ENCODE measurements at regions not wholly inside any gene's neighbourhood (a gene's known extent, or its start where the extent isn't known, plus 50 kb on each side); places are given as distances from the start of the nearest gene placed in this dataset.

DNA sequence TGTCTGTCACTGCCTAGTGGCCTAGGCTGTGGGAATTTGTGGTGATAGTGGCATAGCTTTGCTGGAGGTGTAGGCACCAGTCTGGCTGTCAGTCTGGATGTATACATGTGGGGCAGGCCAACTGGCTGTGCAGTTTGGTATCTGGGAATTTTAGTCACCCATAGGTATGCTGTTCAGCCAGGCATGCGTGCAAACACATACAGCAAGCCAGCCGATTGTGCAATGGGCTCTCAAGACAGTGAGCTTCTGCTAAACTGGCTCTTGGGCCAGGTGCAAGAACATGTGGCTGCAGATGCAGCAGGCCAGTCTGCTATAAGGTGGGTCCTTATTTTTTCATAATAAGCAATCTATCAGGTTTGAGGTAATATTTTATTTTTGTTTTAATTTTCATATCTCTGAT is 87.1 kb upstream of the PLSCR5 start:
- TF ChIP-seq, protein P1, sequence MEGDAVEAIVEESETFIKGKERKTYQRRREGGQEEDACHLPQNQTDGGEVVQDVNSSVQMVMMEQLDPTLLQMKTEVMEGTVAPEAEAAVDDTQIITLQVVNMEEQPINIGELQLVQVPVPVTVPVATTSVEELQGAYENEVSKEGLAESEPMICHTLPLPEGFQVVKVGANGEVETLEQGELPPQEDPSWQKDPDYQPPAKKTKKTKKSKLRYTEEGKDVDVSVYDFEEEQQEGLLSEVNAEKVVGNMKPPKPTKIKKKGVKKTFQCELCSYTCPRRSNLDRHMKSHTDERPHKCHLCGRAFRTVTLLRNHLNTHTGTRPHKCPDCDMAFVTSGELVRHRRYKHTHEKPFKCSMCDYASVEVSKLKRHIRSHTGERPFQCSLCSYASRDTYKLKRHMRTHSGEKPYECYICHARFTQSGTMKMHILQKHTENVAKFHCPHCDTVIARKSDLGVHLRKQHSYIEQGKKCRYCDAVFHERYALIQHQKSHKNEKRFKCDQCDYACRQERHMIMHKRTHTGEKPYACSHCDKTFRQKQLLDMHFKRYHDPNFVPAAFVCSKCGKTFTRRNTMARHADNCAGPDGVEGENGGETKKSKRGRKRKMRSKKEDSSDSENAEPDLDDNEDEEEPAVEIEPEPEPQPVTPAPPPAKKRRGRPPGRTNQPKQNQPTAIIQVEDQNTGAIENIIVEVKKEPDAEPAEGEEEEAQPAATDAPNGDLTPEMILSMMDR (IDR thresholded peaks at IDR 0.05; ENCODE audit: low read depth, low read length): no peak
- TF ChIP-seq POLR2A (IDR thresholded peaks at IDR 0.05; ENCODE audit: extremely low read depth, insufficient read length): no peak
